SK-N-SH (cell line): ENCODE measurements at regions not wholly inside any gene's neighbourhood (a gene's known extent, or its start where the extent isn't known, plus 50 kb on each side); places are given as distances from the start of the nearest gene placed in this dataset.

Experiments
- CTCF ChIA-PET: fragments of 300-600, 350-600 bp; formaldehyde crosslinking; extraction: SDS; loops from one replicate; lab custom pipeline; 2021; lab: Yijun Ruan, JAX
- POLR2A ChIA-PET: fragments of 350-600 bp; sonication (Branson Sonifier 250); formaldehyde crosslinking; extraction: SDS; loops from one replicate; lab custom pipeline; 2020; ENCODE audit warnings: antibody characterized with exemption, inconsistent platforms; lab: Yijun Ruan, JAX
- DNase-seq: peaks from one replicate; pipeline ENCODE4 v3.0.0; 2012
- H2AFZ ChIP-seq: fragments of 200-600 bp; sonication (generic); 2 replicates; pipeline ENCODE4 v1.8.1; 2016; ENCODE audit warnings: antibody characterized with exemption, mild to moderate bottlenecking, low read depth
- H3F3A ChIP-seq: fragments of 200-600 bp; sonication (generic); replicated peaks from 2 replicates; pipeline ENCODE3; 2016; ENCODE audit warnings: antibody characterized with exemption, mild to moderate bottlenecking; ENCODE audit not compliant: insufficient read depth
- H3K27ac ChIP-seq, 2 experiments: fragments of 200-500 bp in 1 of 2; fragments of 200-600 bp in 1 of 2; sonication (Bioruptor generic) in 1 of 2; sonication (generic), shearing (Covaris generic) in 1 of 2; 2 replicates each; pipeline versions ENCODE4 v1.5.1 to v1.6.1; 2014 to 2016; ENCODE audit warnings: low read depth in 2 of 2, inconsistent platforms in 1 of 2, low read length in 1 of 2, mild to moderate bottlenecking in 1 of 2, mixed read lengths in 1 of 2
- H3K27me3 ChIP-seq: fragments of 200-600 bp; sonication (generic), shearing (Covaris generic); 2 replicates; pipeline ENCODE4 v1.6.1; 2016; ENCODE audit warnings: mixed run types; ENCODE audit not compliant: insufficient read depth
- H3K36me3 ChIP-seq, 2 experiments: fragments of 200-500 bp in 1 of 2; fragments of 200-600 bp in 1 of 2; sonication (Bioruptor generic) in 1 of 2; sonication (generic) in 1 of 2; replicated peaks in 1 of 2; 2 replicates each; pipeline versions ENCODE3 to v1.5.1; 2014 to 2016; ENCODE audit warnings: low read length in 1 of 2, mild to moderate bottlenecking in 1 of 2; ENCODE audit not compliant: insufficient read depth in 2 of 2, control insufficient read depth in 1 of 2
- H3K4me1 ChIP-seq, 2 experiments: fragments of 200-500 bp in 1 of 2; fragments of 200-600 bp in 1 of 2; sonication (Bioruptor generic) in 1 of 2; sonication (generic), shearing (Covaris generic) in 1 of 2; 2 replicates each; pipeline versions ENCODE4 v1.5.1 to v1.6.1; 2014 to 2016; ENCODE audit warnings: low read depth in 1 of 2, low read length in 1 of 2, mixed run types in 1 of 2; ENCODE audit not compliant: insufficient read depth in 2 of 2, control insufficient read depth in 1 of 2
- H3K4me2 ChIP-seq: fragments of 200-600 bp; sonication (generic), shearing (Covaris generic); 2 replicates; pipeline ENCODE4 v1.6.1; 2017; ENCODE audit warnings: mixed run types
- H3K4me3 ChIP-seq, 2 experiments: fragments of 200-500 bp in 1 of 2; fragments of 200-600 bp in 1 of 2; sonication (Bioruptor generic) in 1 of 2; sonication (generic), shearing (Covaris generic) in 1 of 2; 2 replicates each; pipeline versions ENCODE4 v1.5.1 to v1.8.1; 2014 to 2016; ENCODE audit warnings: low read depth in 2 of 2, inconsistent platforms in 1 of 2, low read length in 1 of 2, mild to moderate bottlenecking in 1 of 2, mixed read lengths in 1 of 2, moderate library complexity in 1 of 2
- H3K79me2 ChIP-seq: fragments of 200-600 bp; sonication (generic); 2 replicates; pipeline ENCODE4 v1.8.1; 2017; ENCODE audit warnings: mild to moderate bottlenecking; ENCODE audit not compliant: insufficient read depth
- H3K9ac ChIP-seq: fragments of 200-600 bp; sonication (generic); 2 replicates; pipeline ENCODE4 v1.6.1; 2017; ENCODE audit warnings: mixed run types
- H3K9me2 ChIP-seq: fragments of 200-600 bp; sonication (generic); 2 replicates; pipeline ENCODE4 v1.6.1; 2017; ENCODE audit warnings: mixed run types
- H3K9me3 ChIP-seq: fragments of 200-600 bp; sonication (generic); 2 replicates; pipeline ENCODE4 v1.6.1; 2017; ENCODE audit warnings: mixed run types, mild to moderate bottlenecking, moderate library complexity
- H4K20me1 ChIP-seq: fragments of 200-600 bp; sonication (generic); 2 replicates; pipeline ENCODE4 v1.6.1; 2017; ENCODE audit warnings: mild to moderate bottlenecking, mixed run types; ENCODE audit not compliant: insufficient read depth
- EZH2phosphoT487 ChIP-seq: fragments of 200-600 bp; sonication (generic); IDR thresholded peaks from 2 replicates; pipeline ENCODE4 v1.6.1; 2017; ENCODE audit warnings: low read depth, mixed run types, mild to moderate bottlenecking, antibody characterized with exemption, moderate library complexity, borderline replicate concordance
- FOXJ3 ChIP-seq: sonication (generic); formaldehyde crosslinking; IDR thresholded peaks from 2 replicates; pipeline ENCODE4 v1.5.1; 2020; ENCODE audit warnings: mild to moderate bottlenecking, missing genetic modification reagents
- MAX ChIP-seq: IDR thresholded peaks from 2 replicates; pipeline ENCODE4 v1.4.0; 2012; ENCODE audit warnings: low read depth
- MEF2A ChIP-seq: IDR thresholded peaks from 2 replicates; pipeline ENCODE4 v1.4.0; 2012; ENCODE audit warnings: low read depth, borderline replicate concordance
- NFIC ChIP-seq: IDR thresholded peaks from 2 replicates; pipeline ENCODE4 v1.4.0; 2012; ENCODE audit warnings: borderline replicate concordance
- NRF1 ChIP-seq: IDR thresholded peaks from 2 replicates; pipeline ENCODE4 v1.6.1; 2012; ENCODE audit warnings: low read depth, mild to moderate bottlenecking, low read length
- SMC3 ChIP-seq: IDR thresholded peaks from 2 replicates; pipeline ENCODE4 v1.6.1; 2012; ENCODE audit warnings: low read depth, low read length, improper control_type of control experiment
- USF2 ChIP-seq: fragments of 150-350 bp; IDR thresholded peaks from 2 replicates; pipeline ENCODE4 v1.6.1; 2017; ENCODE audit warnings: antibody characterized with exemption, low read length, low read depth, borderline replicate concordance
- WGBS: methylation state at CpG from one replicate; pipeline ENCODE4 v1.1.6; 2017; ENCODE audit warnings: low lambda C conversion rate; 5-methylcytosine and 5-hydroxymethylcytosine counted together
- TF ChIP-seq, protein P1 (sequence below): fragments of 200-600 bp; sonication (generic); IDR thresholded peaks from 2 replicates; pipeline ENCODE4 v1.6.1; 2017; ENCODE audit warnings: antibody characterized with exemption, mild to moderate bottlenecking, moderate library complexity

DNA sequence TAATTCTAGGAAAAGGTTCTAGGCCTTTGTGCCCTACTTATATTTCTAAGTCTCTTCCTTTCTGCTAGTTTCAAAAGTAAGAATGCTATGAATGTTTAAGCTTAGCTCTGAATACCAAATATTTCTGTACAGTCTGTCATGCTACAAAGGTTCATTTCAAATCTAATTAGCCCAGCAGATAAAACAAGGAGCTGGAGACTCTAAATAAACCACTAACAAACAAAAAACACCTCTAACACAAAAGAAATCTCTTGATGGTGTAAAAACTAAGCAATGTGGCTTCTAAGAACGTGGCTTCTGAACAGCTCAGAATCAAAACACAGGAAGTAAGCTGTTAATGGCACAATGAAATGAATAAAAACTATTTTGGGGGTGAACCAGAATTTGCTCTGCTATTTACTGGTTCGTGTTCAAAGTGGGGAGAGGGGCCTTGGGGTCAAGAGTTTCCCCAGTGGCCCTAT, 198.3 kb downstream of the BCAS1 start:
- peaks cover 41% of the 10 kb centered on the region for H3F3A ChIP-seq
- no peaks in the 10 kb centered on the region for H3K9me2 ChIP-seq
- no peak for DNase-seq
- TF ChIP-seq FOXJ3 (CRISPR knock-in tag) (no peak), NRF1 (no peak), SMC3 (no peak), NFIC (no peak), MEF2A (no peak), MAX (no peak), EZH2phosphoT487 (no peak)
- TF ChIP-seq, protein P1, sequence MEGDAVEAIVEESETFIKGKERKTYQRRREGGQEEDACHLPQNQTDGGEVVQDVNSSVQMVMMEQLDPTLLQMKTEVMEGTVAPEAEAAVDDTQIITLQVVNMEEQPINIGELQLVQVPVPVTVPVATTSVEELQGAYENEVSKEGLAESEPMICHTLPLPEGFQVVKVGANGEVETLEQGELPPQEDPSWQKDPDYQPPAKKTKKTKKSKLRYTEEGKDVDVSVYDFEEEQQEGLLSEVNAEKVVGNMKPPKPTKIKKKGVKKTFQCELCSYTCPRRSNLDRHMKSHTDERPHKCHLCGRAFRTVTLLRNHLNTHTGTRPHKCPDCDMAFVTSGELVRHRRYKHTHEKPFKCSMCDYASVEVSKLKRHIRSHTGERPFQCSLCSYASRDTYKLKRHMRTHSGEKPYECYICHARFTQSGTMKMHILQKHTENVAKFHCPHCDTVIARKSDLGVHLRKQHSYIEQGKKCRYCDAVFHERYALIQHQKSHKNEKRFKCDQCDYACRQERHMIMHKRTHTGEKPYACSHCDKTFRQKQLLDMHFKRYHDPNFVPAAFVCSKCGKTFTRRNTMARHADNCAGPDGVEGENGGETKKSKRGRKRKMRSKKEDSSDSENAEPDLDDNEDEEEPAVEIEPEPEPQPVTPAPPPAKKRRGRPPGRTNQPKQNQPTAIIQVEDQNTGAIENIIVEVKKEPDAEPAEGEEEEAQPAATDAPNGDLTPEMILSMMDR: no peak
- H4K20me1 ChIP-seq: no peaks in the 10 kb centered on the region
- H3K9me3 ChIP-seq: no peaks in the 10 kb centered on the region
- H3K4me2 ChIP-seq: peak overlapping the region; percentile 46
- peak overlapping the region; percentile 92 for H2AFZ ChIP-seq
- CTCF ChIA-PET: interaction anchor here (1.5 to 2.8 kb wide), 3 partner anchors 13 to 43 kb away, joined by 4 to 16 read pairs (median 4); no protein-coding TSS in a partner anchor
- H3K36me3 ChIP-seq: no peaks in the 10 kb centered on the region
- H3K4me3 ChIP-seq: no peak overlapping the region
- POLR2A ChIA-PET: no interaction called here
- H3K79me2 ChIP-seq: no peaks in the 10 kb centered on the region
- H3K4me1 ChIP-seq: peaks cover 9 to 42% of the 10 kb centered on the region in 2 experiments
- peak overlapping the region; percentile 59; the same call in 1 of the 2 replicates for H3K9ac ChIP-seq
- H3K27ac ChIP-seq: peak overlapping the region; percentile 64 to 77
- 20% methylated on average over 2 of the region's 2 CpGs for WGBS
- no peaks in the 10 kb centered on the region for H3K27me3 ChIP-seq

DNA sequence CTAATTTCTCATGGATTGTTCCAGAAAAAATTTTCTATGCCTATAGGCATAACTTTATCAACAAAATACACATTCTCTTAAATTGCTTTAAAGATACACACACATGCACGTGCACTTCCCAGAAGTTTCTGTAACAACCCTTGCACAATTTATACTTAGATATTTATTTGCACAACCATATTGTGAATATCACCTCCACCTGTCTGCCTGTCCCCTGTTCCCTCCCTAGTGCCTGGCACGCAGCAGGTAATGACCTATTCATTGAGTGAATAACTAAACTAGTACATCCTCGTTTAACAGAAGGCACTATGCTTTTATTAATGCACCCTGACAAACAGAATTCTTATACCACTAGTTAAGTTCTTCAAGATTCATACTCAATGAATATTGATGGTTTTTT, 198.9 kb downstream of the BCAS1 start:
- no peaks in the 10 kb centered on the region for H3K36me3 ChIP-seq
- H4K20me1 ChIP-seq: no peaks in the 10 kb centered on the region
- no peak for DNase-seq
- no peak overlapping the region for H3K4me2 ChIP-seq
- H3K4me3 ChIP-seq: no peak overlapping the region
- H3K9ac ChIP-seq: peak overlapping the region; percentile 59; the same call in 1 of the 2 replicates
- H3K9me2 ChIP-seq: no peaks in the 10 kb centered on the region
- peak overlapping the region; percentile 64 to 77; a peak in 3 of 4 replicates for H3K27ac ChIP-seq
- WGBS: 86% methylated on average over 3 of the region's 3 CpGs
- peaks cover 13 to 48% of the 10 kb centered on the region in 2 experiments for H3K4me1 ChIP-seq
- H2AFZ ChIP-seq: peak overlapping the region; percentile 92
- H3K79me2 ChIP-seq: no peaks in the 10 kb centered on the region
- H3K27me3 ChIP-seq: no peaks in the 10 kb centered on the region
- no peaks in the 10 kb centered on the region for H3K9me3 ChIP-seq
- ChIA-PET POLR2A (no interaction called here), CTCF (interaction anchor here (1.5 to 2.8 kb wide), 3 partner anchors 14 to 44 kb away, joined by 4 to 16 read pairs (median 4); no protein-coding TSS in a partner anchor)
- TF ChIP-seq USF2 (no peak), NRF1 (no peak)
- H3F3A ChIP-seq: peaks cover 42% of the 10 kb centered on the region
